ENCODE measurements at regions not wholly inside any gene's neighbourhood (a gene's known extent, or its start where the extent isn't known, plus 50 kb on each side); places are given as distances from the start of the nearest gene placed in this dataset.
"Not testable (repeated sequence)": the region's sequence is repeated elsewhere in the genome, so short reads cannot be mapped to it uniquely, and the experiment has no call there.

DNA sequence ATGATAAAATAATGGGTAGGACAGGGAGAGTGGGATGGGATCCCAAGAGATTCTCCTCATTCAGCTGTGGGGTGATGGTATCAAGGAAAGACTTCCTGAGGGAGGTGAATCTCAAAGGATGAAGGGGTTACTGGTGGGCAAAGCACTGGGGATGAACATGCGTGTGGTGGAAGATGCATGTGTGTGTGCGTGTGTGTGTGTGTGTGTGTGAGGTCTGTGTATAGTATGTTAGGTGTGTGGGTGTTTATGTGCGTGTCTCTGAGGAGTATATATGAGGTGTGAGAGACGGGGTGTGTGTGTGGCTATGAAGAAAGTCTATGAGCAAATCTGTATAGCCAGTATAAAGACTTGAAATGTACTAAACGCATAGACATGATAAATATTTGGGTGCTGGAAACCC lies 220.0 kb upstream of the MYLIP start:
- Histone ChIP-seq H3K27ac (no peak overlapping the region), H3K36me3 (no peaks in the 10 kb centered on the region), H3K4me1 (no peaks in the 10 kb centered on the region), H3K9me3 (no peaks in the 10 kb centered on the region), H3K4me3 (no peak overlapping the region), H3K27me3 (ENCODE audit: low read depth) (no peaks in the 10 kb centered on the region)
- ATAC-seq (no peak), DNase-seq (no peak)
- TF ChIP-seq, protein P1, sequence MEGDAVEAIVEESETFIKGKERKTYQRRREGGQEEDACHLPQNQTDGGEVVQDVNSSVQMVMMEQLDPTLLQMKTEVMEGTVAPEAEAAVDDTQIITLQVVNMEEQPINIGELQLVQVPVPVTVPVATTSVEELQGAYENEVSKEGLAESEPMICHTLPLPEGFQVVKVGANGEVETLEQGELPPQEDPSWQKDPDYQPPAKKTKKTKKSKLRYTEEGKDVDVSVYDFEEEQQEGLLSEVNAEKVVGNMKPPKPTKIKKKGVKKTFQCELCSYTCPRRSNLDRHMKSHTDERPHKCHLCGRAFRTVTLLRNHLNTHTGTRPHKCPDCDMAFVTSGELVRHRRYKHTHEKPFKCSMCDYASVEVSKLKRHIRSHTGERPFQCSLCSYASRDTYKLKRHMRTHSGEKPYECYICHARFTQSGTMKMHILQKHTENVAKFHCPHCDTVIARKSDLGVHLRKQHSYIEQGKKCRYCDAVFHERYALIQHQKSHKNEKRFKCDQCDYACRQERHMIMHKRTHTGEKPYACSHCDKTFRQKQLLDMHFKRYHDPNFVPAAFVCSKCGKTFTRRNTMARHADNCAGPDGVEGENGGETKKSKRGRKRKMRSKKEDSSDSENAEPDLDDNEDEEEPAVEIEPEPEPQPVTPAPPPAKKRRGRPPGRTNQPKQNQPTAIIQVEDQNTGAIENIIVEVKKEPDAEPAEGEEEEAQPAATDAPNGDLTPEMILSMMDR (IDR thresholded peaks at IDR 0.05) = no peak
- intact Hi-C loops (cut with DNase I) = no loop called here

DNA sequence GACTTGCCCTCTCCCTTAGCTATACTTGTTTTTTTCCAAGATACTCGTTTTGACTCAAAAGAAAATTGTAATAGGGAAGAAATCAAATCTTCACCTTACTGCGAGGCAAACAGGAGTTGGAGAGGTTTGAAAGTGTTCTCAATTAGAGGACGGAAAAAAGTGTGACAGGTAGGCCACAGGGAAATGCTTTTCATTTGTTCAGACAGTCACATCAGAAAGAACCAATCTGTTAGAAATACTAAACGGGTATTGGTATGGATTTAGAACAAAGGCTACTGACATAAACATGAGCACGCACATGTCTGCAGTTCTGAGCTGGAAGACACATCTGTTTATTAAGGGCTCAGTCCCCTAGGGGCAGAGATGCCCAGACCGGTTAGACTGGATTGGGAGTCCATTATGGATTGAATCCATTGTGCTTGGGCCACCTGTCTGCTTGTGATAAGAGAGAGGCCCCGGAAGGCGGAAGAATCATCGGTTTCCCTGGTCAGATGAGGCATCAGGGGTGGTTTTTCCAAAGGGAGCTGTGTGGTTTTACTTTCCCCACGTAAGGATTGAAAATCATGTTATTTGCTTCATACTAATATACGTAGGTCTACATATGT lies 220.9 kb upstream of the MYLIP start:
- H3K27me3 ChIP-seq (ENCODE audit: low read depth) = no peaks in the 10 kb centered on the region
- no peaks in the 10 kb centered on the region for H3K9me3 ChIP-seq
- H3K4me3 ChIP-seq = no peak overlapping the region
- ATAC-seq (peak; percentile 19 to 33), DNase-seq (no peak)
- no peaks in the 10 kb centered on the region for H3K4me1 ChIP-seq
- TF ChIP-seq, protein P1 (IDR thresholded peaks at IDR 0.05) = no peak
- intact Hi-C loops (cut with DNase I) = no loop called here
- H3K27ac ChIP-seq = no peak overlapping the region
- H3K36me3 ChIP-seq = no peaks in the 10 kb centered on the region

DNA sequence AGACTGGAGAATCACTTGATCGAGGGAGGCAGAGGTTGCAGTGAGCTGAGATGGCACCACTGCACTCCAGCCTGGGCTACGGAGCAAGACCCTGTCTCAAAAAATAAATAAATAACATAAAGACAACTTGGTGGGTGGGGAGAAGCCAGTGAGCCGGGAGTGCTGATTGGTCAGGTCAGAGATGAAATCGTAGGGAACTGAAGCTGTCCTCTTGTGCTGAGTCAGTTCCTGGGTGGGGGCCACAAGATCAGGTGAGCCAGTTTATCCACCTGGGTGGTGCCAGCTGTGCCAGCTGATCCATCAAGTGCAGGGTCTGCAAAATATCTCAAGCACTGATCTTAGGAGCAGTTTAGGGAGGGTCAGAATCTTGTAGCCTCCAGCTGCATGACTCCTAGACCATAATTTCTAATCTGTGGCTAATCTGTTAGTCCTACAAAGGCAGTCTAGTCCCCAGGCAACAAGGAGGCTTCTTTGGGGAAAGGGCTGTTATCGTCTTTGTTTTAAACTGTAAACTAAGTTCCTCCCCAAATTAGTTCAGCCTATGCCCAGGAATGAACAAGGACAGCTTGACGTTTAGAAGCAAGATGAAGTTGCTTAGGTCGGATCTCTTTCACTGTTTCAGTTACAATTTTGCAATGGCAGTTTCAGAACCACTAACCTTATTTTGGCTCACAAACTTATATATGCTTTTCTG lies 221.5 kb upstream of the MYLIP start:
- H3K27me3 ChIP-seq (ENCODE audit: low read depth); H3K27ac ChIP-seq; intact Hi-C loops (cut with DNase I): not testable (repeated sequence)

DNA sequence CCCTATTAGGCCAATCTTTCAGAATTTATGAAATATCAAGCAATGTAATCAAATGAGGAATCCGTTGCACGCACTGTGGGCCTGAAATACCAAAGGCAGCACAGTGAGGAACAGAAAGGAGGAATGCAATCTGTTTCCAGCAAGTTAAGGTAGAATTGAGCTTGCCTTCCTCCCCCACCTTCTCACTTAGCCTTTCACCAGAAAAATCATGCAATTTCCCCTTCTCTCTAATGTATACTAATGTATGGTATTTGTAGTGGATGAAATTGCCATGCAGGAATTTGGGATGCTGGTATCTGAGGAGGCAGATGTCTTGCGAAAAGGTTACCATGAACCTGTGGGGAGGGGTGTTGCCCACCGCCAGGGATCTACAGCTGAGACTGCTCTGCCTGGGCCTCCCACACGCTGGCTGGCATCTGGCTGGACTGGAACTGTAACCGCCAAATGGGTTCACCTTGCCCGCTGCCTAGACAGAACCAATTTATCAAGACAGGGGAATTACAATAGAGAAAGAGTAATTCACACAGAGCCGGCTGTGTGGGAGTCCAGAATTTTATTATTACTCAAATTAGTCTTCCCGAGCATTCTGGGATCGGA lies 222.4 kb upstream of the MYLIP start:
- DNase-seq (no peak), ATAC-seq (no peak)
- intact Hi-C loops (cut with DNase I) = no loop called here
- Histone ChIP-seq H3K27ac (no peak overlapping the region), H3K4me3 (no peak overlapping the region), H3K27me3 (ENCODE audit: low read depth) (no peaks in the 10 kb centered on the region), H3K4me1 (no peaks in the 10 kb centered on the region), H3K36me3 (no peaks in the 10 kb centered on the region), H3K9me3 (no peaks in the 10 kb centered on the region)
- TF ChIP-seq, protein P1 (IDR thresholded peaks at IDR 0.05) = no peak

More for the DNA sequence above, 221.5 kb upstream of the MYLIP start:
- not testable (repeated sequence) for H3K4me1 ChIP-seq, H3K4me3 ChIP-seq, ATAC-seq, DNase-seq, H3K9me3 ChIP-seq, H3K36me3 ChIP-seq

DNA sequence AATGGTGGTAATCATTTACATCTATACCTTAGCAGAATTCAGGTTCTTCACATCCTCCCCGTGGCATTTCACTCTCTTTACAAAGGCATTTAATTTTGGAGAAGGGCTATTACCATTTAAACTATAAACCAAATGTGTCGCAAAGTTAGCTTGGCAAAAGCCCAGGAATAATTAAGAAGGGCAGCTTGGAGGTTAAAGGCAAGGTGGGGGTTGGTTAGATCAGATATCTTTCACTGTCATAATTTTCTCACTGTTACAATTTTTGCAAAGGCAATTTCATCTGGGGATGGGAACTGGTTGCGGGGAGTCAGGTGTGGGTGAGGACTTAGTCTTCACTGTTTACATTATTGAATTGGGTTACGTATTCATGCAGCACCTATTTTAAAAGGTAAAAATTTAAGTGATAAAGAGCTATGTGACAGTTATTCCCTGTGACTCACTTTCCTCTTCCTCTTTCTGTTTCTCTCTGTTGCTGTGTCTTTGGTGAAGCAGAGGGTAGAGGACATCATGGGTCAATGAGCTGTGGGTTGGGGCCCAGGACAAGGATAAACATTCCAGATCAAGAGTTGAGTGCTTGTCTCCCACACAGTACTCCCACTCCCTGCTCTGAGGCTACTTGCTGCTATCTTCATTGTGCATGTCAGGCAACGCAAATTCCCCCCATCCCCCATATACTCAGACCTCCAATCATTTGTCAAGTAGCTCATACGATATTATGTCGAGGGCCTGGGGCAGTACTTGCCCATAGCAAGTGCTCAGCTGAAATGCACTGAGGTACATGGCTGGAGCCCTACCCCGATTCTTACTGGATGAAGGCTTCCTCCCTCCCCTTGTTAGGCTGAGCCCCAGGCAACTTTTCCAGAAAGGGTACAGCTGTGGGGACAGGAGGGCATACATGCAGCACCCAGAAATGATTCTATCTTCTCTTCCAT lies 223.1 kb upstream of the MYLIP start:
- intact Hi-C loops (cut with DNase I) = no loop called here
- DNase-seq = no peak

More for the DNA sequence above, 223.1 kb upstream of the MYLIP start:
- ATAC-seq = peak in 1 of 2 donors; percentile 19
- no peaks in the 10 kb centered on the region for H3K27me3 ChIP-seq (ENCODE audit: low read depth)
- H3K36me3 ChIP-seq = no peaks in the 10 kb centered on the region
- H3K4me3 ChIP-seq = no peak overlapping the region
- no peaks in the 10 kb centered on the region for H3K9me3 ChIP-seq
- TF ChIP-seq, protein P1 (IDR thresholded peaks at IDR 0.05) = no peak
- H3K4me1 ChIP-seq = no peaks in the 10 kb centered on the region
- H3K27ac ChIP-seq = no peak overlapping the region

All from lower lobe of right lung (tissue), 2 donors.